OCI-LY3 (cell line): ENCODE measurements at regions not wholly inside any gene's neighbourhood (a gene's known extent, or its start where the extent isn't known, plus 50 kb on each side); places are given as distances from the start of the nearest gene placed in this dataset.

Experiments
- EZH2phosphoT487 ChIP-seq: fragments of 200-600 bp; shearing (Covaris generic); IDR thresholded peaks from 2 replicates; pipeline ENCODE4 v1.6.1; 2018; ENCODE audit warnings: antibody characterized with exemption, mixed run types, low read depth
- TF ChIP-seq, protein P1 (sequence below): fragments of 200-600, 300-600 bp; sonication (generic); IDR thresholded peaks from 2 replicates; pipeline ENCODE4 v1.5.1; 2014; ENCODE audit warnings: antibody characterized with exemption, low read length, low read depth

DNA sequence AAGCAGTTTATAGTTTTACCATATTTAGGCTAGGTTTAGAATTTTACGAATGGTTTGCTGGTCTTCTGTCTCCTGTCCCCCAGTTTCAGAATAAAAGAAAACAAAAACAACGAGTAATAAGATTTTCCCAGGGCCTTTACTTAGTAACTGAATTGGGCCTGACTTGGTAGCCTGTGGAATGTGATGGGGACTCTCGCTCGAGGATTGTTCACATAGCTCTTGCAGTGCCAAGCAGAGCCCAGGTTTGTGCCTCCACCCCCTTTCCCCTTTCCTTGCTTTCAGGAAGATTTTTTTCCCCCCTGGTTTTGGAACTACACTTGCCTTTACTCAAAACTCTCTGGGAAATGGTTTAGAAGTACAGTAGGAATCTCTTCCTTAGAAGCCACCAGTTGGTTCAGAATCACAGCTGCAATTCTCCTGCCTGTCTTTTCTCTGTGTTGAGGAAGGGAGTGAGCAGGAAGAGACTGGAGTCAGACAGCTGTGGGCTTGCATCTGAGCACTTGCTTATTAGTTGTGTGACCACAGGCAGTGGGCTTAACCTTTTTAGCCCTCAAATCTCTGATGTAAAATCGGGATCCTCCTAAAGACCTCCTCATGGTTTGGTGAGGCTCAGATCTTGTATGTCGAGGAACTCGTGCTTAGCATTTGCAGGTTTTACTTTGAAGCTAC is 501.2 kb downstream of the PCNX1 start:
- TF ChIP-seq, protein P1, sequence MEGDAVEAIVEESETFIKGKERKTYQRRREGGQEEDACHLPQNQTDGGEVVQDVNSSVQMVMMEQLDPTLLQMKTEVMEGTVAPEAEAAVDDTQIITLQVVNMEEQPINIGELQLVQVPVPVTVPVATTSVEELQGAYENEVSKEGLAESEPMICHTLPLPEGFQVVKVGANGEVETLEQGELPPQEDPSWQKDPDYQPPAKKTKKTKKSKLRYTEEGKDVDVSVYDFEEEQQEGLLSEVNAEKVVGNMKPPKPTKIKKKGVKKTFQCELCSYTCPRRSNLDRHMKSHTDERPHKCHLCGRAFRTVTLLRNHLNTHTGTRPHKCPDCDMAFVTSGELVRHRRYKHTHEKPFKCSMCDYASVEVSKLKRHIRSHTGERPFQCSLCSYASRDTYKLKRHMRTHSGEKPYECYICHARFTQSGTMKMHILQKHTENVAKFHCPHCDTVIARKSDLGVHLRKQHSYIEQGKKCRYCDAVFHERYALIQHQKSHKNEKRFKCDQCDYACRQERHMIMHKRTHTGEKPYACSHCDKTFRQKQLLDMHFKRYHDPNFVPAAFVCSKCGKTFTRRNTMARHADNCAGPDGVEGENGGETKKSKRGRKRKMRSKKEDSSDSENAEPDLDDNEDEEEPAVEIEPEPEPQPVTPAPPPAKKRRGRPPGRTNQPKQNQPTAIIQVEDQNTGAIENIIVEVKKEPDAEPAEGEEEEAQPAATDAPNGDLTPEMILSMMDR, result no peak
- no peak for TF ChIP-seq EZH2phosphoT487
